ENCODE measurements at regions not wholly inside any gene's neighbourhood (a gene's known extent, or its start where the extent isn't known, plus 50 kb on each side); places are given as distances from the start of the nearest gene placed in this dataset.

- Histone ChIP-seq H3K79me2 (ENCODE audit: control insufficient read depth, insufficient read depth, low read length) (no peaks in the 10 kb centered on the region), H3K27ac (ENCODE audit: control insufficient read depth, insufficient read depth, low read length) (no peak overlapping the region), H3K9ac (ENCODE audit: control insufficient read depth, extremely low read depth, insufficient read depth, low read length) (no peak overlapping the region), H3K4me2 (ENCODE audit: control insufficient read depth, extremely low read depth, insufficient read depth, low read depth, low read length) (no peak overlapping the region), H3K36me3 (ENCODE audit: control insufficient read depth in 2 of 2, extremely low read depth in 1 of 2, insufficient read depth in 2 of 2, low read length in 2 of 2) (no peaks in the 10 kb centered on the region), H3K27me3 (ENCODE audit: control insufficient read depth, extremely low read depth, insufficient read depth, low read length) (no peaks in the 10 kb centered on the region), H3K4me1 (ENCODE audit: control insufficient read depth, extremely low read depth, insufficient read depth, low read length) (peaks cover 2% of the 10 kb centered on the region), H2AFZ (ENCODE audit: control insufficient read depth, low read length) (no peak overlapping the region), H3K4me3 (ENCODE audit: control insufficient read depth in 2 of 3, extremely low read depth in 1 of 3, insufficient read depth in 2 of 3, low read depth in 1 of 3, low read length in 3 of 3) (no peak overlapping the region), H3K9me3 (ENCODE audit: control insufficient read depth, low read depth, low read length) (no peaks in the 10 kb centered on the region), H4K20me1 (ENCODE audit: control insufficient read depth, extremely low read depth, insufficient read depth, low read length) (no peaks in the 10 kb centered on the region), H3K9me1 (ENCODE audit: control insufficient read depth, extremely low read depth, insufficient read depth, low read length) (no peaks in the 10 kb centered on the region)
- TF ChIP-seq, protein P1, sequence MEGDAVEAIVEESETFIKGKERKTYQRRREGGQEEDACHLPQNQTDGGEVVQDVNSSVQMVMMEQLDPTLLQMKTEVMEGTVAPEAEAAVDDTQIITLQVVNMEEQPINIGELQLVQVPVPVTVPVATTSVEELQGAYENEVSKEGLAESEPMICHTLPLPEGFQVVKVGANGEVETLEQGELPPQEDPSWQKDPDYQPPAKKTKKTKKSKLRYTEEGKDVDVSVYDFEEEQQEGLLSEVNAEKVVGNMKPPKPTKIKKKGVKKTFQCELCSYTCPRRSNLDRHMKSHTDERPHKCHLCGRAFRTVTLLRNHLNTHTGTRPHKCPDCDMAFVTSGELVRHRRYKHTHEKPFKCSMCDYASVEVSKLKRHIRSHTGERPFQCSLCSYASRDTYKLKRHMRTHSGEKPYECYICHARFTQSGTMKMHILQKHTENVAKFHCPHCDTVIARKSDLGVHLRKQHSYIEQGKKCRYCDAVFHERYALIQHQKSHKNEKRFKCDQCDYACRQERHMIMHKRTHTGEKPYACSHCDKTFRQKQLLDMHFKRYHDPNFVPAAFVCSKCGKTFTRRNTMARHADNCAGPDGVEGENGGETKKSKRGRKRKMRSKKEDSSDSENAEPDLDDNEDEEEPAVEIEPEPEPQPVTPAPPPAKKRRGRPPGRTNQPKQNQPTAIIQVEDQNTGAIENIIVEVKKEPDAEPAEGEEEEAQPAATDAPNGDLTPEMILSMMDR (optimal IDR thresholded peaks at IDR 0.05 in 1 of 3, IDR thresholded peaks at IDR 0.05 in 1 of 3, conservative IDR thresholded peaks at IDR 0.05 in 1 of 3; ENCODE audit: extremely low read depth in 1 of 3, insufficient read depth in 2 of 3, low read length in 3 of 3) = no peak
- no peak for TF ChIP-seq EZH2 (IDR thresholded peaks at IDR 0.05; ENCODE audit: low read length)
- DNase-seq (ENCODE audit: low read depth, low spot score) (no peak), FAIRE-seq (no peak)
- dilution Hi-C loops (cut with MboI; ENCODE audit: extremely low pct_ligation_motif_present, low sequenced_read_pairs) = no loop called here
Observed at GRCh38 chr2:150214626-150215025, 272.8 kb downstream of the RND3 start.

DNA sequence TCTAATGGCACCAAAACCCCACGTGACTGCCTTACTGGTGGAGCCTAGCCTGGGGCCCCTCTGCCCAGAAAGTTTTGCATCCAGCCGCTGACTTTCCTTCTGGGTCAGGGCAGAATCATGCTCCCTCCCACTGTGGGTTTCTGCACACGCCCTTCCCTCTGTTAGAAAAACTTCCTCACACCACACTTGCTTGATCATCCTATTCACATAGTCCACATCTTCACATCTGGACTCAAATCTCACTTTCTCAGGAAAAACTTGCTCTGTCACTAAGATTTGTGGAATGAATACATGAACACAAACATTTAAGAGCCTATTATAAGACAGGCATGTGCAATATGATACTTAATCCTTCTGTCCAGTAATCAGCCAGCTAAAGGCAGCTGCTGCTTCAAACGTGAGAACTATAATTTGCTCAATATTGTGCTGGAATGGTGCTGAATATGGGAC, 274.7 kb downstream of the RND3 start:
- no peaks in the 10 kb centered on the region for H3K9me1 ChIP-seq (ENCODE audit: control insufficient read depth, extremely low read depth, insufficient read depth, low read length)
- no peak for TF ChIP-seq EZH2 (IDR thresholded peaks at IDR 0.05; ENCODE audit: low read length)
- TF ChIP-seq, protein P1 (optimal IDR thresholded peaks at IDR 0.05 in 1 of 3, IDR thresholded peaks at IDR 0.05 in 1 of 3, conservative IDR thresholded peaks at IDR 0.05 in 1 of 3; ENCODE audit: extremely low read depth in 1 of 3, insufficient read depth in 2 of 3, low read length in 3 of 3) = no peak
- peaks cover 2% of the 10 kb centered on the region for H3K4me1 ChIP-seq (ENCODE audit: control insufficient read depth, extremely low read depth, insufficient read depth, low read length)
- no peaks in the 10 kb centered on the region for H3K36me3 ChIP-seq (ENCODE audit: control insufficient read depth in 2 of 2, extremely low read depth in 1 of 2, insufficient read depth in 2 of 2, low read length in 2 of 2)
- DNase-seq (ENCODE audit: low read depth, low spot score) (no peak), FAIRE-seq (no peak)
- dilution Hi-C loops (cut with MboI; ENCODE audit: extremely low pct_ligation_motif_present, low sequenced_read_pairs) = no loop called here
- no peak overlapping the region for H3K9ac ChIP-seq (ENCODE audit: control insufficient read depth, extremely low read depth, insufficient read depth, low read length)
- no peak overlapping the region for H3K27ac ChIP-seq (ENCODE audit: control insufficient read depth, insufficient read depth, low read length)
- no peaks in the 10 kb centered on the region for H3K9me3 ChIP-seq (ENCODE audit: control insufficient read depth, low read depth, low read length)
- no peak overlapping the region for H3K4me2 ChIP-seq (ENCODE audit: control insufficient read depth, extremely low read depth, insufficient read depth, low read depth, low read length)
- no peaks in the 10 kb centered on the region for H4K20me1 ChIP-seq (ENCODE audit: control insufficient read depth, extremely low read depth, insufficient read depth, low read length)
- H3K79me2 ChIP-seq (ENCODE audit: control insufficient read depth, insufficient read depth, low read length) = no peaks in the 10 kb centered on the region
- no peak overlapping the region for H3K4me3 ChIP-seq (ENCODE audit: control insufficient read depth in 2 of 3, extremely low read depth in 1 of 3, insufficient read depth in 2 of 3, low read depth in 1 of 3, low read length in 3 of 3)
- no peak overlapping the region for H2AFZ ChIP-seq (ENCODE audit: control insufficient read depth, low read length)
- no peaks in the 10 kb centered on the region for H3K27me3 ChIP-seq (ENCODE audit: control insufficient read depth, extremely low read depth, insufficient read depth, low read length)

Data from keratinocyte (primary cell).